Loucy (cell line): ENCODE measurements at regions not wholly inside any gene's neighbourhood (a gene's known extent, or its start where the extent isn't known, plus 50 kb on each side); places are given as distances from the start of the nearest gene placed in this dataset.

Experiments
- CTCF ChIP-seq: fragments of 200-600 bp; sonication (generic); conservative IDR thresholded peaks from 2 replicates; pipeline ENCODE4 v1.5.1; 2014; ENCODE audit warnings: mild to moderate bottlenecking, antibody characterized with exemption, low read length
- EZH2phosphoT487 ChIP-seq: fragments of 200-600 bp; IDR thresholded peaks from 2 replicates; pipeline ENCODE4 v1.6.1; 2018; ENCODE audit warnings: antibody characterized with exemption, mild to moderate bottlenecking, moderate library complexity, borderline replicate concordance

- TF ChIP-seq CTCF, result no peak
- no peak for TF ChIP-seq EZH2phosphoT487
These were observed 189.8 kb downstream of the KCTD12 start for GRCh38 chr13:76696370-76696769.
